Inferior parietal cortex (tissue), 1 donor: ENCODE measurements at regions not wholly inside any gene's neighbourhood (a gene's known extent, or its start where the extent isn't known, plus 50 kb on each side); places are given as distances from the start of the nearest gene placed in this dataset.

Source experiments
- DNase-seq: peaks from one replicate; pipeline ENCODE4 v3.0.0-alpha.2; 2016; ENCODE audit errors: extremely low spot score

GRCh38 chr12:66044731-66045130 lies 85.8 kb downstream of the LLPH start:
- no peak for DNase-seq

GRCh38 chr12:66043035-66043434 lies 87.5 kb downstream of the LLPH start:
- no peak for DNase-seq

- no peak for DNase-seq
Measured at GRCh38 chr12:66041651-66042363, 88.7 kb downstream of the LLPH start.

GRCh38 chr12:66036317-66036716 lies 94.2 kb downstream of the LLPH start:
- DNase-seq, result no peak

- DNase-seq, result peak; percentile 4
Measured at GRCh38 chr12:66035288-66035966, 95.1 kb downstream of the LLPH start.

- no peak for DNase-seq
Measured at GRCh38 chr12:66033151-66033550, 97.4 kb downstream of the LLPH start.

- no peak for DNase-seq
Measured at GRCh38 chr12:66032739-66033138, 97.8 kb downstream of the LLPH start.

GRCh38 chr12:66030217-66030781 lies 100.3 kb downstream of the LLPH start:
- DNase-seq, result no peak

GRCh38 chr12:66028390-66028789 lies 102.2 kb downstream of the LLPH start:
- no peak for DNase-seq

GRCh38 chr12:66025477-66025876 lies 105.1 kb downstream of the LLPH start:
- no peak for DNase-seq

GRCh38 chr12:66024949-66025348 lies 105.6 kb downstream of the LLPH start:
- no peak for DNase-seq

- DNase-seq, result no peak
Measured at GRCh38 chr12:66020481-66020880, 110.1 kb downstream of the LLPH start.

- no peak for DNase-seq
Measured at GRCh38 chr12:66017736-66018135, 112.8 kb downstream of the LLPH start.
